ENCODE measurements at regions not wholly inside any gene's neighbourhood (a gene's known extent, or its start where the extent isn't known, plus 50 kb on each side); places are given as distances from the start of the nearest gene placed in this dataset.

DNA sequence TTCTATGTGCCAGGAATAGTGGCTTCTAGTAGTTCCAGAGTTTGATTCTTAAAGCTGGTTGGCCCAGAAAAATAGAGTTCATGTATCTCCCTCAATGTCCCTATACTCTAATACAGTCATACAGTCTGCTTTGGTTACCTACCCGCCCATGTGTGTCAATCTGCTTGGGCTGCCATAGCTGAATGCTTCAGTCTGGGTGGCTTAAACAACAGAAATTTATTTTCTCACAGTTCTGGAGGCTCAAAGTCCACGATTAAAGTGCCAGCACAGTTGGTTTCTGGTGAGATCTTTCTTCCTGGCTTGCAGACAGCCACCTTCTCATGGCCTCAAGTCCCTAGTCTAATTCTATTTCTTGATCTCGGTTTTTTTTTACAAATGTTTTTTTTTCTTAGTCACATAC lies 1739.0 kb downstream of the MAT2B start:
- no peak for DNase-seq

DNA sequence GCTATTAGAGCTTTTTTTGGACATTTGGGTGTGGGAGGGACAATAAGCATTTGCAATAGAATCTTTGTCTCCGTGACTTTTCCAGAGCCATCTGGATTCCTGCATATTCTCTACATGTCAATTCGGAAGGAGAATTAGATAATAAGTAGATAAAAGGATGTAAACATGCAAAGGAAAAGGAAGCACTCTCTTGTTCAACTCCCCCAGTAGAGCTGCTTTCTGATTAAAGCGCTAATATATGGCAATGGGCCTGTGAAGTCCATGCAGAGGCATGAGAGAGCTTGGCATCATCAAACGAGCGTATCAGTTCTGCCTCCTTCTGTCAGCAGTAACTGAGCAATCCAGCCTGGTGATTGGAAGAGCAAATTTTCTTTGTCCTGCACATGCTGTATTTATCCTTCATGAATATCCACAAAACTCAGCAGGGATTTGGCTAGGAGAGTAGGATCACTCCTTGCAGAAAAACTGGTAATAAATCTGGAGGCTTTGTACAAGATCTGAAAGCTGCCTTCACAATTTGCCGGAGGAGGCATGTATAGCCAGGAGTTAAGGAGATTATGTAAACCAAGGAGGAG lies 1752.9 kb downstream of the MAT2B start:
- no peak for DNase-seq

DNA sequence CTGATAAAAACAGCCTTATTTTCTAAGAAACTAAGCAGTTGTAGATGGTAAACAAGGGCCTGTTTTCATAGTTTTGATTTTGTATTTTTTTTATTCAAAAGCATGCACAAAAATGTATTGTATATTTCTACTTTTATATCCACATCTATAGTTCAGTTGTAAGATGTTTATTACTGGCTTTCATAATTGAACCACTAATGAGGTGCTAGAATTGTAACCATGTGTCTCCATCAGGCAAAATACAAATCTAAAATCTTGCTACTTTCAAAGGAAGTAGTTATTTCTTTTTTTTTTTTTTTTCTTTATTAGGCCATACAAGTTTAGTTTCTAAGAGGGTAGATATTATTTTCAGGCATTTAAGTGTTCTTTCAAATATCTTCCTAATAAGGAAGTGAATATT lies 1755.0 kb downstream of the MAT2B start:
- DNase-seq: no peak

DNA sequence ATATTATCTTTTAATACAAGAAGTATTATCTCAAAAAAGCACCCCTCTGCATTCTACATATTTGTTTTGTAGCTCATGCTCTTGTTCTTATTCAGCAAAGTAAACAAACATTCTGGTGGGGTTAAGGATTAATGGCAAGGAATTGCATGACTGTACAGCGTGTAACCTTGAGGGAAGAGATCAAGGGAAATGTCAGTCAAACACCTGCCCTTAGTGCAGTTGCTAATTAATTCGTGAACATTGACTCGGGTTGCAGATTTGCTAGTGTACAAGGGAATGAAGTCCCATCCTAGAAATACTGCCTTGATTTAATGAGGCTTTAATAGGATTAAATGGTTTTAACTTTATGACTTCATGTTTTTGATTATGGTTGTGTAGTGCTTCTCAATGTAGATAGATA lies 1758.1 kb downstream of the MAT2B start:
- DNase-seq: no peak

DNA sequence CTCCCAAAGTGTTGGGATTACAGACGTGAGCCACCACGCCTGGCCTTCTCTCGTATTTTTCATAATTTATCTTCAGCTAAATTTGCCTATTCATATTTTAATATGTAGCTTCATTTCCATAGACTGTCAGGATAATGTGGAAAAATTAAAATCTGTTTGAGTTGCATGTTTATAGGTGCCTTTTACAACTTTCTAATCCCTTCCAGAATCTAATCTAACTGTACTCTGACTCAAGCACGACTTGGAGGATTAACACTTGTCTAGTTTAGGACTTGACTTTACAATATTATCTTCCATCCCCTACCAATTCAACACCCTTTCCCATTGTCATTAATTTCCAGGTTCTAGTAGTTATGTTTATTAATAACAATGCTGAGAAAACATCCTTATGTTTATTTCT lies 1761.5 kb downstream of the MAT2B start:
- DNase-seq: no peak

DNA sequence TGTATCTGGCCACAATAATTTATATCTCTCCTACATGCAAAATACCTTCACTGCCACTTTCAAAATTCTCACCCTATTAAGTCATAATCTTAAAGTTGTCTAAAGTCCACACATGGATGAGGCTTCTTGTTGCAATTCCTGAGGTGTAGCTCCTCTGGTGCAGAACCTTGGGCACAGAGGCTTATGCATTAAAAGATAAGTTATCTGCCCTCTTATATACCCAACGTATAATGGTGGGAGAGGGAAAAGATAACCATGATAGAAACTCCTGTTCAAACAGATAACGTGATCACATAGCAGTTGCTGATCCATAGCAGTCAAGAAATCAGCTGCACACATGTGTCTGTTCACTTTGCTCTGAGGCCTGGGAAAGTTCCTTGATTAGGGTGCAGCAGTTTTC lies 1767.0 kb downstream of the MAT2B start:
- no peak for DNase-seq

DNA sequence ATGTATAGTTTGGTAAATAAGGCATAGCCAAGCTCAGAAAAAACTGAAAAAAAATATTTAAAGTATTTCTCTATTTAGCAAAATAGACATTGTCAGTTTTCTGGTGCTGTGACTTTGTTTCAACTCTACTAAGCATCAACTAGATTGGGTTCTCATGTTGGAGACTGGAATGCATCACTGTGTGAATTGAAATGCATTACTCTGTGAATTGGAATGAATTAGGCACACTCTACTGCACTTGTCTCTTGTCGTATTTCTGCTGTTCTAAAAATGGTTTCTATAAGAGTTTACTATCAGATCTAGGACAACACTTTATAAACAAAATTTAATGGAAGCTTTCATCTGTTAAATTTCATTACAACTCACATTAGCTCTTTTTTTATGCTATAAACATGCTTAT lies 1772.2 kb downstream of the MAT2B start:
- DNase-seq: no peak

DNA sequence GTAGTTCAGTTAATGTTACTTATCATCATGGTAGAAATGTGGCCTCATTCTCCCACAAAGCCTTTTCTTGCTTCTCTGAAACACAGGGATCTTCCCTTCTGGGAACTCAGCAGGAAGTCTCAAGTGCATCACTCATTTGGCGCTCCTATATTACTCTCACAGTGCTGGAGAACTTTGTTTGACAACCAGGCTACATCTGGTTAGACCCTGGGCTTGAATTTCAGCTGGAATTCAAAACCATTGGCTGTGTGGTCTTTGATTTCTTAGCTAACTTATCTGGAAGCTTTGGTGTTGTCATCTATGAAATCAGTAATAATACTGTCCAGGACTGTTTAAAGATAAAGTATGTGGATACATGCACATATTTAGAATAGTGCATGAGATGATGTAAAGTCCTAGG lies 1777.1 kb downstream of the MAT2B start:
- DNase-seq: no peak

DNA sequence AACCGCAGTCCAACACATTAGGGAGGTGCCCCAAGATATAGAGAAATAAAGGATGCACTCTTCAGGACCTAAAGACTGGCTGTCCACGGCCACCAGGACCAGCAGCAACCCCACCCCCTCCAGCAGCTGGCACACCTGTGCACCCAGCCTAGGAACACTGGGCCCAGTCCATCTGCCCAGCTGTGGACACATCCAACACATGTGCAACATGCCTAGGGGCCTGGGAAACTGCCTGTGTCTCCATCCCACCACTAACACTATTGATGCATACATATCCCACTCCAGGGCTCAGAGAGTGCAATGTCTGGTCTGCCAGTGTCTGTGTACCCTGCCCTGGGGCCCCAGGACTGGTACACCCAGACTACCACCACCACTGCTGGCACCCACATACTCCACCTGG lies 1781.3 kb downstream of the MAT2B start:
- no peak for DNase-seq

DNA sequence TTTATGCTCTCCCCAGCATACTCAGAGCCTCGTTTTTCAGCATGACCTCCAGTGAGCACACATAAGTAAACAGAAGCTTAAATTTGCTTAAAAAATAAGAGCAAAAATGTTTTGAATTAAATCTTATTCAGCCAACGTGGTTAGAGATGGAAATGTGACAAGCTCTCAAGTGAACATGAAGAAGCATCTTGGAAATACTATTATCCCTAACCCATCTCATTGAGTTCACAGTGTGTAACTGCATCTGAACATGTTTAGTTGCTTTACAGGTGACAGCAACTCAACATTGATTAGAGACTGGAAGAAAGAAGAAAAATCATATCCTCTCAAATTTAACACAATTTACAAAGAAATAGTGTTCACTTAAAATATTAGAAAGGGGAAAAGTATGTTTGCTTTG lies 1785.1 kb downstream of the MAT2B start:
- DNase-seq: no peak

DNA sequence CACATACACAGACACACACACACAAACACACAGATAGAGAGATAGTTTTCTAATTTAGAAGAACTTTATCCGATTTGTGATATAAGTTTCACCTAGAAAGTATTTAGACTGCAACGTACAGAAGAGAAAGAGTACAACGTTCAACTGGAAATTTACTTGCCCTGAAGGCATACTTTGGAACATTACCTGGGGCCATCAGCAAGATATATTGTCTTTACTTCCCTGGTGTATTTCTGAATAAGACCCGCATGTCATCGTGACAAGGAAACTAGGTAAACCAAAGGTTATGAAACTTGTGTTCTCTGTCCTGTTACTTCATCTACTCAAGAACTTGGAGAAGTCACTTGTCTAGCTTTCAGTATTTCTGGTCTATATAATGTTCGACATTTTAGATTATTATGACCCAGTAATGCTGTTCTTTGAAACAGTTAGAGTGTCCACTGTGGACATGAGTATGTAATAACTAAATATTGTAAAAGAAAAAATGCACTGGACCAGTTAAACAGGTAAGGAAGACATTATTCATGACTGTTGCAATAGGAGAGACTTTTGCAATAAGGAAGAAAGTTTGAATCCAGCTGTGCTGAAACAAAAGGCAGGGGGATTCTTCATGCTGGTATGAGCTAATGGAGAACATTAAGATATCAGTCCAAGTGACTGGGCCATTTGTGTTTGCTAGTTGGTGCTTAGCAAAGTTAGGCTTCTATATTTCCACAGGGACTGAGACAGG lies 1791.1 kb downstream of the MAT2B start:
- no peak for DNase-seq

DNA sequence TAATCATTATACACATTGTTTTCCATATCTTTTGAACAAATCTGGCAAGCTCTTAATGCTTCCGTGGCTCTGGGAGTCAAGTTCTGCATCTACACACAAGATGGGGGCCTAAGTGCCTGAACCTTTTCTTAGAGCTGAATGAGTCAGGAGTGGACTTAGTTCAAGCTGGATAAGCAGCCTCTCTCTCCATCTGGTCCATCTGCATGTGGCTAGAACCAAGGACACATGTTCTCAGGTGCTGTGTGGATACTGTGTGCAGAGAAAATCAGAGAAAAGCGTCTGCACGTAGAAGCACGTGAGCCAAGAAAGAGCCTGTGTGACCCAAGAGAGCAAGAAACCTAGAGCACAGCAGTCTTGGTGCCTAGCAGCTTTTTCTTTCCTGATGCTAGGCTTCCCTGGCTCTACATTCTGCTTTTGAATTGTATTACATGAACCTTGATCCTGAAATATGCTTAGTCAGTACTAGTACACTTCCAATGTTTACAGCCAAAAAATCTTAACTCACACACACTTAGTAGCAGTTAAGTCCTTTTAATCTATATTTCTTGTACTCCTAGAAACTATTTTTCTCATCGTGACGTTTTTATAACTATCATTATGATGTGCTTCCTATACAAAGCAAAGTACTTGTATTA lies 1798.9 kb downstream of the MAT2B start:
- DNase-seq: no peak

DNA sequence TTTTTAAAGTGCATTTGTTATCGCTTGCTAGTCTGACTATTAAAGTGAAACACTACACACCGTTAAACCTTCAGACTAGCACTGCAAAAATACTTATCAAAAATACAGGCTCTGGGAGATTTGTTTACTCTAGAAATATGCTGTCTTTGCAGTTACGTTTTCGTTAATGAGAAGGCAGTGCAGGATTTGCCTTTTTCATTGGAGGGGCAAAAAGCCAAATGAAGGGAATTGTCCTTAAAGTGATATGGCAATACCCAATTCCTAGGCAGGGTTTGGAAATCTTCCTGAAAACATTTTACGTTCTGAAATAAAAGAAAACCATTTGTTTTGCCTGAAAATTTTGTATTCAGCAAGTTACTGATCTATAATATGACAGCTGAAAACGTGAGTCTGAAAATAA lies 1800.2 kb downstream of the MAT2B start:
- no peak for DNase-seq

DNA sequence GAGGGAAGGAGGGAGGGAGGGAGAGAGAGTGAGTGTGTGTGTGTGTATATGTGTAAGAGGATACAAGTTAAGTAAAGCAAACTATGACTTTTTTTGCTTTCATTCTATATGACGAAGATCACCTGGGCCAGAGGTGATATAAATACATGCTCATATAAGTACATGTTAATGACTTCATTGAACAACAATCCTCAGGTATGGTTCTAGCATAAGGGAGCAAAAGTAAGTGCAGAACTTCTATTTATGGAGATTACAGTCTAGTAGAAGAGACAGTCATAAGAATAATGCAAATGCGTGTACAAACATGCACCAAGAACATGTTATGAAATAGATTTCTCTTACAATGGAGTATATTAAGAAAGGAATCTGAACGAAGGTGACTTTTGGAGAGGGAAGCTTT lies 1804.0 kb downstream of the MAT2B start:
- DNase-seq: no peak

DNA sequence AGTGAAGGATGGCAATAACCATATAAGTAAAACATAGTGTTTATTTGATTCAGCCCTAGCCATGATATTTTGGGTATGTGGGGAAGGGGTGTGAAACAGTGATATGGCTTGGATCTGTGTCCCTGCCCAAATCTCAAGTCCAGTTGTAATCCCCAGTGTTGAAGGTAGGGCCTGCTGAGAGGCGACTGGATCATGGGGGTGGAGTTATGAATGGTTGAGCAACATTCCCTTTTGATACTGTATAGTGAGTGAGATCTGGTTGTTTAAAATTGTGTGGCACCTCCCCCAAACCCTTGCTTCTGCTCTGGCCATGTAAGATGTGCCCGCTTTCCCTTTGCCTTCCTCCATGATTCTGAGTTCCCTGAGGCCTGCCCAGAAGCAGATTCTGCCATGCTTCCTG lies 1804.6 kb downstream of the MAT2B start:
- no peak for DNase-seq

DNA sequence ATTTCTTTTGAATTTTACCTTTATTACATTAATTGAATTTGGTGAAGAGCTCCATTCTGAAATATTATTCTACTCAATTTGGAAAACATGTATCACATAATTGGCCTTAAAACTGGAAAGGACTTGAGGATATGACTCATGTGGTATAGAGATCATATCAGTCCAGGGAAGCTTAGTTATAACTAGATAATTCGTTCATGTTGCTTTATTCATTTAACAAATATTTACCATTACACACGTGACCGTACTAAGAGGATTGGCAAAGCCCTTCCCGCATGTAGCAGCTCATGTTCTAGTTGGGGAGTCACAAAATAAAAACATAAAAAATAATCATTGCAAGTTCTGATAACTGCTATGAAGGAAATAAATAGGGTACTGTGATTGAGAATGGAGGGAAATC lies 1816.5 kb downstream of the MAT2B start:
- no peak for DNase-seq

DNA sequence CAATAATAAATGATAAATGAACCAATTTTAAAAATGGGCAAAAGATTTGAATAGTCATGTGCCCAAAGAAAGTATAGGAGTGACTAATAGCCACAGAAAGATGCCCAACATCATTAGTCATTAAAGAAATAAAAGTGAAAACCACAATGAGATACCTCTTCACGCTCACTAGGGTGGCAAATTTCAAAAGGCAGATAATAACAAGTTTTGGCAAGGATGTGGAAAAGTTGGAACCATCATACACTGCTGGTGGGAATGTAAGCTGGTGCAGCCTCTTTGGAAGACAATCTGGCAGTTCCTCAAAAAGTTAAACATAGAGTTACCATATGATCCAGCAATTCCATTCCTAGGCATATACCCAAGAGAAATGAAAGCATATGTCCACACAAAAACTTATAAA lies 1819.8 kb downstream of the MAT2B start:
- DNase-seq: no peak

DNA sequence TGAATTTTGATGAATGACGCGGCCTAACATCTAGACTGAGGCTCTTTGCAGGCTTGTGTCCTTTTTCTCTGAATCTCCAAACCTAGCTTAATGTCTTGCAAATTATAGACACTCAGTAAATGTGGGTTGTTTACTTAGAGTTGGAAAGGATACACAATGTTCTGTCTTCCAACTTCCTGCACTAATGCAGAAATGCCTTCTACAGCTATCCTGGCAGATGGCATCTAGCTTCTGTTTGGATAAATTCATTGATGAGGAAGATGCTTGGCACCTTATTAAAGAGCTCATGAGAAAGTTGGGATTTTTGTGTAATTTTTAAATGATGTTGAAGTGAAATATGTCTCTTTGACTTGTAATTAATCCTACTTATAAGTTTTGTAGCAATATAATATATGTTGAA lies 1822.2 kb downstream of the MAT2B start:
- no peak for DNase-seq

DNA sequence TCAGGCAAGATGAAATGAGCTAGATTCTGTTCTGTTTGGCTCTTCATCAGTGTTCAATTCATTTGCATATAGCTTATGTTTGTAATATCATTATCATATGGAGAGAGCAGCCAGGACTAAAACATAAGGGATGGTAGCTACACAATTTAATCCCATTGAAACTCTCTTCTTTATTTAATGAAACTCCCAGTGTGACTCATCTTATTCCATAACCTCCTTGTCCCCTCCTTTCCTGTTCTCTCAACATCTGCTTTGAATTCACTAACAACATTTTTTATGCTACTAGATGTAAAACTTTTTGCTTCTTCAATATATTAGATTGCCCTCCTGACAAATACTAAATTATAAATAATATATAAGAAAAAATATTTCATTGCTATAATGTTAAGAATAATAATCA lies 1823.4 kb downstream of the MAT2B start:
- DNase-seq: no peak

DNA sequence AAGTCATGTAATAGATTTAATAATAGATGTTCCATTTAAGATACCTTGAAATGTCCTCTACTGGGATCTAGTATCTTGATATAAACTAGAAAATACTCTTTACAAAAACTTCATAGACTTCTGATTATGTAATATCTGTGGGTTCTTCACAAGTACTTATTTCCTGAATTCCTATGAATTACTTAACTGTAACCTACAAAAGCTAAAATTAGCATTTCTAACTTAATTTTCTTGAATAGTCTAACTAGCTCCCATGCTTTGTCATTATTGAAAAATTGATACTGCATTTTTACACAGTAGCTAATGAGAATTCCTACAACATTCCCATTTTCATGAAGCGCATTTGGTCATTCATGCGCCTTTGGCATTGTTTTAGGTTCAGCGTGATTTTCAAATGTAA lies 1828.2 kb downstream of the MAT2B start:
- no peak for DNase-seq

DNA sequence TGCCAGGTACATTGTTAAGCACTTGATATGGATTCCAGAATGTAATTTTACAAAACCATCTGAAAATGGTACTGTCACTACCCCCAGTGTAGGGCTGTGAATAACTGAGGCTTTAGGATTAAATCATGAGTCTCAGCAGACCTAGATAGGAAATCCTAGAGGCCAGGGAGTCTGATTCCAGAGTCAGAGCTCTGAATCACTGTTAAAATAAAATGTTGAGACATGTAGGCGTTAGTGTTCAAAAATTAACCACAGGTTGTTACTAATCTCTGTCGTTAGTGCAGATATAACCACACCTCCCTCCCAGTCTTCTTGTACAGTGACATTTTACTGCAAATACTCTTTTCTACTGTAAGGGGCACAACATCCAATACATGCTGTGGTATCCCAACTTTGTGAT lies 1828.8 kb downstream of the MAT2B start:
- no peak for DNase-seq

DNA sequence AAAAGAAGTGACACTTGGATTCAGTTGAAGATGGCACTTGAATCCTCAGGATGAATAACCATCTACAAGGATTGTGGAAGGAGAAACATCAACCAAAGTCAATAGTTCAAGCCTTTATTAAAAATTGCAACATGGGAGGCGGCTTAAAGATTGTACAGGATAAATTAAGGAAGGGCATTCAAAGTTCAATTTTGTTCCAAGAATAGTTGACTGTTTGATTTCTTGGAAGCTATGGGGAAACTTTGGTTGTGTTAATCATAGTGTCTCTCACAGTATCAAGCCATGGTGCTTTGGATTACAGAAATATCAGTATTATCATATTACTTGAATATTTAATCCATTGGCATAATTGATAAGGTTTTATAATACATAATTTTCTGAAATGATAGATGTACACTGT lies 1844.3 kb downstream of the MAT2B start:
- DNase-seq: no peak

DNA sequence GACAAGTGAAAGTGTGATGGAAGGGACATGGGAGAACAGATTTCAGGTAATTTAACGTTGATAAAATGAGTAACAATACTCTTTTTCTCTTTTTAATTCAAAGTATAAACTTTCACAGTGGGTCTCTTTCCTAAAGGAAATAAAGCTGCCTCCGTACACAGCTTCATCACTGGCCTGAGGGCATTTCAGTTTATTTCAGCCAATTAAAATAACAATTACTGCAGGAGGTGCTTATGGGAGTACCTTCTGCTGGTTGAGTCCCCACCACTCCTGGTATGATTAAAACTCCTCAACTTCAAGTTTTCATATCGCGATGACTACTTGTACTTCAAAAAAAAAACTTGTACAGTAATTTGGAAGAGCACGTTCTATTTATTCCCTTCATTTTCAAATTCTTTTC lies 1845.9 kb downstream of the MAT2B start:
- DNase-seq: no peak

DNA sequence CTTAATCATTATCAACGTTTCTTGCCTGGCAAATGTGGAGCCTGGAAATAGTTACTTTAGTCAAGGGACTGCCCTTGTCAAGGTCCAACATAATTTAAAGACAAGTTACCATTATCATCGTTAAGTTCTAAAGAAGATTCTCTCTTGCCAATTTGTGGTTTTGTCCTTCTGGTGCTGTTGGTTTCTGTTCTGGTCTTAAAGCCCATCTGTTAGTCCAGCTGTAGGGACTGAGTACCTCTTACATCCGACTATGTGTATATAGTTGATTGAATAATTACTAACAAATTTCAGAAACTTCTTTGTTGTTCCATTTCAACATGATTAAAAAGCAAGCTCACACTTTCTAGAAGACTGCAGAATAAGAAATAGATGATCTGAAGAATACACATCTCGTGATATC lies 1854.9 kb downstream of the MAT2B start:
- DNase-seq: no peak
